PC-3 (cell line): ENCODE measurements at regions not wholly inside any gene's neighbourhood (a gene's known extent, or its start where the extent isn't known, plus 50 kb on each side); places are given as distances from the start of the nearest gene placed in this dataset.

Source experiments
- EZH2phosphoT487 ChIP-seq: fragments of 300-600 bp; sonication (generic); IDR thresholded peaks from 2 replicates; pipeline ENCODE4 v1.6.1; 2018; ENCODE audit warnings: mild to moderate bottlenecking, antibody characterized with exemption, low read length, borderline replicate concordance
- TF ChIP-seq, protein P1 (sequence below): fragments of 300-600 bp; sonication (generic); conservative IDR thresholded peaks from 2 replicates; pipeline ENCODE4 v1.5.1; 2017; ENCODE audit warnings: antibody characterized with exemption, low read depth, mild to moderate bottlenecking, low read length

DNA sequence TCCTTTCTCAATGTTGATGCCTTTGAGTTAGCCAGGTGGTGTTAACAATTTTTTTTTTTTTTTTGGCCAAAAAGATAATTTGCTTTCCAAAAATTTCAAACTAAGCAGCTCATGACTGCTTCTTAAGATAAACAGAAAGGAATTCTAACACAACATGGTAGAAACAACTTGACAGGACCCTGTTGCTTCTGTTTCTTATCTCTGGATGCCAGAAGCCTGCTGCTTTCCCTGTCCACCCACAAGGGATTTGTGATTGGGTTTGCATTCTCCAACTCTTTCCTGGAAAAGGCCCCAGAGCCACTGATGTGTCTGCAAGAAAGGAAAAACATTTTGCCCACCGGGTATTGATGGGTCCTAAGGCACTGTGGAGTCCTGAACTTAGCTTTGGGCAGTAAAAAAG is 217.2 kb upstream of the PKDCC start:
- TF ChIP-seq, protein P1, sequence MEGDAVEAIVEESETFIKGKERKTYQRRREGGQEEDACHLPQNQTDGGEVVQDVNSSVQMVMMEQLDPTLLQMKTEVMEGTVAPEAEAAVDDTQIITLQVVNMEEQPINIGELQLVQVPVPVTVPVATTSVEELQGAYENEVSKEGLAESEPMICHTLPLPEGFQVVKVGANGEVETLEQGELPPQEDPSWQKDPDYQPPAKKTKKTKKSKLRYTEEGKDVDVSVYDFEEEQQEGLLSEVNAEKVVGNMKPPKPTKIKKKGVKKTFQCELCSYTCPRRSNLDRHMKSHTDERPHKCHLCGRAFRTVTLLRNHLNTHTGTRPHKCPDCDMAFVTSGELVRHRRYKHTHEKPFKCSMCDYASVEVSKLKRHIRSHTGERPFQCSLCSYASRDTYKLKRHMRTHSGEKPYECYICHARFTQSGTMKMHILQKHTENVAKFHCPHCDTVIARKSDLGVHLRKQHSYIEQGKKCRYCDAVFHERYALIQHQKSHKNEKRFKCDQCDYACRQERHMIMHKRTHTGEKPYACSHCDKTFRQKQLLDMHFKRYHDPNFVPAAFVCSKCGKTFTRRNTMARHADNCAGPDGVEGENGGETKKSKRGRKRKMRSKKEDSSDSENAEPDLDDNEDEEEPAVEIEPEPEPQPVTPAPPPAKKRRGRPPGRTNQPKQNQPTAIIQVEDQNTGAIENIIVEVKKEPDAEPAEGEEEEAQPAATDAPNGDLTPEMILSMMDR = no peak
- no peak for TF ChIP-seq EZH2phosphoT487
